ENCODE measurements at regions not wholly inside any gene's neighbourhood (a gene's known extent, or its start where the extent isn't known, plus 50 kb on each side); places are given as distances from the start of the nearest gene placed in this dataset.
"Not testable (repeated sequence)": the region's sequence is repeated elsewhere in the genome, so short reads cannot be mapped to it uniquely, and the experiment has no call there.

- no peak for DNase-seq (ENCODE audit: low spot score)
Observed at GRCh38 chr12:73210548-73211204, 938.5 kb downstream of the TRHDE start.

GRCh38 chr12:73220951-73221350 lies 948.8 kb downstream of the TRHDE start:
- no peak for DNase-seq (ENCODE audit: low spot score)

- no peak for DNase-seq (ENCODE audit: low spot score)
Observed at GRCh38 chr12:73221398-73221797, 949.2 kb downstream of the TRHDE start.

- no peak for DNase-seq (ENCODE audit: low spot score)
Observed at GRCh38 chr12:73221836-73222235, 949.7 kb downstream of the TRHDE start.

- no peak for DNase-seq (ENCODE audit: low spot score)
Observed at GRCh38 chr12:73225371-73225937, 953.3 kb downstream of the TRHDE start.

GRCh38 chr12:73225941-73226340 lies 953.8 kb downstream of the TRHDE start:
- no peak for DNase-seq (ENCODE audit: low spot score)

- no peak for DNase-seq (ENCODE audit: low spot score)
Observed at GRCh38 chr12:73226593-73226992, 954.4 kb downstream of the TRHDE start.

- not testable (repeated sequence) for DNase-seq (ENCODE audit: low spot score)
Observed at GRCh38 chr12:73228828-73229227, 956.7 kb downstream of the TRHDE start.

GRCh38 chr12:73235387-73235786 lies 963.2 kb downstream of the TRHDE start:
- DNase-seq (ENCODE audit: low spot score), result no peak

- DNase-seq (ENCODE audit: low spot score), result no peak
Observed at GRCh38 chr12:73240110-73240509, 967.9 kb downstream of the TRHDE start.

- DNase-seq (ENCODE audit: low spot score), result no peak
Observed at GRCh38 chr12:73262788-73263381, 990.7 kb downstream of the TRHDE start.

- DNase-seq (ENCODE audit: low spot score), result no peak
Observed at GRCh38 chr12:73266206-73266605, 994.0 kb downstream of the TRHDE start.

- DNase-seq (ENCODE audit: low spot score), result no peak
Observed at GRCh38 chr12:73274976-73275375, 1002.8 kb downstream of the TRHDE start.

- no peak for DNase-seq (ENCODE audit: low spot score)
Observed at GRCh38 chr12:73277971-73278370, 1005.8 kb downstream of the TRHDE start.

GRCh38 chr12:73301530-73301929 lies 1029.4 kb downstream of the TRHDE start:
- no peak for DNase-seq (ENCODE audit: low spot score)

GRCh38 chr12:73307260-73307659 lies 1035.1 kb downstream of the TRHDE start:
- no peak for DNase-seq (ENCODE audit: low spot score)

- DNase-seq (ENCODE audit: low spot score), result no peak
Observed at GRCh38 chr12:73308079-73308478, 1035.9 kb downstream of the TRHDE start.

GRCh38 chr12:73308747-73309146 lies 1036.6 kb downstream of the TRHDE start:
- DNase-seq (ENCODE audit: low spot score), result no peak

GRCh38 chr12:73321319-73321718 lies 1049.1 kb downstream of the TRHDE start:
- no peak for DNase-seq (ENCODE audit: low spot score)

- DNase-seq (ENCODE audit: low spot score), result no peak
Observed at GRCh38 chr12:73321776-73322175, 1049.6 kb downstream of the TRHDE start.

GRCh38 chr12:73330584-73331351 lies 1058.6 kb downstream of the TRHDE start:
- DNase-seq (ENCODE audit: low spot score), result no peak

GRCh38 chr12:73341559-73342247 lies 1069.5 kb downstream of the TRHDE start:
- DNase-seq (ENCODE audit: low spot score), result no peak
